Umbilical cord (tissue), 1 donor: ENCODE measurements at regions not wholly inside any gene's neighbourhood (a gene's known extent, or its start where the extent isn't known, plus 50 kb on each side); places are given as distances from the start of the nearest gene placed in this dataset.

Source experiments
- DNase-seq: peaks from one replicate; pipeline ENCODE4 v3.0.0-alpha.2; 2015; ENCODE audit warnings: low spot score

DNA sequence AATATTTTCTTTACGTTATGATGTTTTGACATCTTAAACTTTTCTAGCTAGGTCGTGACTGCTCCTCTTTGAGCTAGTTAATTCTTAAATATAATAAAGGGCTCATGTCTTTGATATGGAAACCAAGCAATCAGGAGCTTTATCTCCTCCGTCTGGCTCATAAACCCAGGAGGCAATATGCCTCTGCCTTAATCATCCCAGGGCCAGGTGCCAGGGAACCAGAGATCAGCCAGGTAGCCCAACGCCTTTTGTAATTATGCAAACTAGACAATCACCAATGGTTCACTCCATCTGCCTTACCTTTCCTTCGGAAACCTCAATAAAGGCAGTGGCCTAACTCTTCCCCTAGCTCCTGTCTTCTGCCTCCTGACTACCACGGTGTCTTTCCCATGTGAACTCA, 213.7 kb downstream of the KCNJ3 start:
- DNase-seq, result no peak

DNA sequence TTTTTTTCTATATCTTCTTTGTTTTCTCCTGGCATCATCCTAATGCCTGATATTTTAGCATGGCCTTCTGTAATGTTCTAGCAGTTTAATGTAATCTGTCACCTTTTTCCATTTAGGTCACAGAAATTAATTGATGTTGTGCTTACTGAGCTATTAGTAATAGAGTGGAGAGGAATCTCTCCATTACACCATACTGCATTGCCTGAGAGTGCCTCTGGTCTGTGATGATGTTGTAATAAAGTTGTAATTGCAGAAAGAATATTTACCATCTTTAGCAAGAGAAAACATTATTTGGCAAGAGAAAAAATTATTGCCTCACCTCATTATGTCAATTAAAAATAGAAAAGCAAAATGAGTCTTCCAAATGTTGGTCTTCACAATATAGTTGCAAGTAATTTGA, 213.2 kb downstream of the KCNJ3 start:
- no peak for DNase-seq

DNA sequence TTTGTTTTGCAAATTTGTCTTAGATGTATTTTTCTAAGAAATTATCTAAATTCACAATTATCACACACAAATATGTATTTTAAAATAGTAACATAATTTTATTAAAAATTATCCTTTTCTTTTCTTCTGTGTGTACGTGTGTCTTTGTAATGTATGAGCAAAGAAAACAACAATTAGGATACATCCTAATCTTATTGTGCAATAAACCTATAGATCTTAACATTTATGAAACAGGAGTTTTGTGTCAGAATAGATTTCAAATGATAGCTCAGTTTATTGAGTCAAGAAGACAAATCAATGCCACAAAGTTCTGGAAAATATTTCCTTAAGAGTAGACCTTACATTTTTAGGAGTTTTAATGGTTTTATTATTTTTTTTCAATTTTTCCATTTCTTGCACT, 212.2 kb downstream of the KCNJ3 start:
- DNase-seq, result no peak

DNA sequence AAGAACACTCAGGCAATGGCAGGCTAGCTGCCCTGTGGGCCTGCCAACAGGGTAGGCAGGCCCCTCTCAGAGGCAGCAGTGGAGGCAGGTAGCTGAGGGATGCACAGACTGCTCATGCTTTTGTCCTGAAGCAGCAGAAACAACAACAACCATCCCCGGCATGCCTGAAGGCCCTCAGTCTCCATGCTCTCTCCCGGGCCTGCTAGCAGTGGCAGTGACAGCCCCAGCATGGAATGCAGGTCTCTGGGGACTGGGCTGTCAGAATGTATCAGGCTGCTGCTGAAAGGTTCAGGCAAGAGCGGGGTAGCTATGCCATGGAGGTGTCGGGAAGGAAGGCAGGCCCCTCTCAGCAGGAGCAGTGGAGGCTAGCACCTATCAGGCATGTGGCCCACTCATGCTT, 209.8 kb downstream of the KCNJ3 start:
- DNase-seq, result no peak
